Muscle of leg (tissue), 3 donors: ENCODE measurements at regions not wholly inside any gene's neighbourhood (a gene's known extent, or its start where the extent isn't known, plus 50 kb on each side); places are given as distances from the start of the nearest gene placed in this dataset.

ENCODE experiments used
- DNase-seq: peaks from one replicate; pipeline ENCODE4 v3.0.0; 2013
- H3K27ac ChIP-seq: one replicate; pipeline ENCODE4 v1.5.1; 2013; ENCODE audit warnings: mild to moderate bottlenecking, low read length, control low read depth
- H3K27me3 ChIP-seq: one replicate; pipeline ENCODE4 v1.6.1; 2013; ENCODE audit warnings: low read length; ENCODE audit not compliant: control insufficient read depth, insufficient read depth
- H3K36me3 ChIP-seq: one replicate; pipeline ENCODE4 v1.6.1; 2013; ENCODE audit warnings: low read length; ENCODE audit not compliant: control insufficient read depth, insufficient read depth
- H3K4me1 ChIP-seq: one replicate; pipeline ENCODE4 v1.6.1; 2013; ENCODE audit warnings: low read length; ENCODE audit not compliant: control insufficient read depth, insufficient read depth
- H3K4me3 ChIP-seq: one replicate; pipeline ENCODE4 v1.5.1; 2013; ENCODE audit warnings: low read length, control low read depth
- H3K9me3 ChIP-seq: replicated peaks from 2 replicates; pipeline ENCODE4 v1.6.1; 2013; ENCODE audit warnings: low read depth, low read length; ENCODE audit not compliant: control insufficient read depth
- WGBS: methylation state at CpG from one replicate; pipeline ENCODE4 v1.1.5; 2013; ENCODE audit warnings: missing lambda C conversion rate; ENCODE audit not compliant: insufficient coverage; 5-methylcytosine and 5-hydroxymethylcytosine counted together

DNA sequence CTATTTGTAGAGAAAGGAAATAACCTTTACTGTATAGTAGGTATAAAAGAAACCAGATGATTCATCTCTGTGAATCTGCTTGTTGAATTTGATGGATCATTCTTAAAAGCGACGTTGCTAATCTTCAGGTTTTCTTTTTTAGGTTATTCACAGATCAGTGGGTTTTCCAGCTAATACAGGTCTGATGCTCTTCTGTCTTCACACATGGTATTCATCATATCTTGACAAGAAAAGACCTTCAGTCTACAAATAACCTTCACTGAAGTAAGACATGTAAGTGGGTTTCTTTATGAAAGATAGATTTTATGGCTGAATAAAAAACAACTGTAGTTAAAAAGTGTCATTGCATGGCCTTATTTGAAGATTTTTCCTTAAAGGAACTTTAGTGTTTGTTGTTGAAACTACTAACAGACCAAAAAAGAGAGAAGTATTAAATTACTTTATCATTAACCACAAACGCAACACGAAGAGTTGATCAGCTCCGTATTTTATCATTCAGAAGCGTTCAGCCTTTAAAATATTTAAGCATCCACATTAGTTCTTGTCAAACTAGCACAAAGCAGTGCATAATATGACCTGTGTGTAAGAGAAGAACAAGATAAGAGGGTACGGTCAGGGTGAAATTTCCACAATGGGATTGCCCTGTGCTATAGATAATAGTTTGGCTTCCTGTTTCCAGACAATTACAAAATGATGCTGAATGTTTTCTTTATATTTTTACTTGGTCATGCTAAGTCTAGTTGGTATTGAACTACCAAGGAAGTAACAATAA is 299.5 kb downstream of the MZT1 start:
- Histone ChIP-seq H3K4me3 (no peak overlapping the region), H3K9me3 (no peaks in the 10 kb centered on the region), H3K27ac (no peak overlapping the region), H3K4me1 (no peaks in the 10 kb centered on the region), H3K27me3 (no peaks in the 10 kb centered on the region), H3K36me3 (no peaks in the 10 kb centered on the region)
- DNase-seq, result no peak
- WGBS, result no CpG with 5 or more reads among the region's 7 CpGs

DNA sequence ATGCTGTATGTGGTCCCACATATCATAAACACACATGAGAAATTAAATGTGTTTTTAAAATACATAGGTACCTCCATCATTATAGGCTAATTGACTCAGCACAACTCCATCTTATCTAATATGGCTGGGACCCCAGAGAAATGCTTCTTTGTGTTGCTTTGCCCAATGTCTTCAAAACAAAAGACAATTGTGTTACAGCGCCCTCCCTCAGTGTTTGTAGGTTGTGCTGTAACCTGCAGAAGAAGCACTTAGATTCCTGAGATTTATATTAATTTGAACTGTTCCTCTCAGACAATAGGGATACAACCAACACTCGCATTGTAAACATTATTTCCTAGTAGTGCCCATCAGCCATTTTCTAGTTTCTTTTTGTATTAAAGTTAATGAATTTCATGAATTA is 303.4 kb downstream of the MZT1 start:
- no CpG with 5 or more reads among the region's 2 CpGs for WGBS

DNA sequence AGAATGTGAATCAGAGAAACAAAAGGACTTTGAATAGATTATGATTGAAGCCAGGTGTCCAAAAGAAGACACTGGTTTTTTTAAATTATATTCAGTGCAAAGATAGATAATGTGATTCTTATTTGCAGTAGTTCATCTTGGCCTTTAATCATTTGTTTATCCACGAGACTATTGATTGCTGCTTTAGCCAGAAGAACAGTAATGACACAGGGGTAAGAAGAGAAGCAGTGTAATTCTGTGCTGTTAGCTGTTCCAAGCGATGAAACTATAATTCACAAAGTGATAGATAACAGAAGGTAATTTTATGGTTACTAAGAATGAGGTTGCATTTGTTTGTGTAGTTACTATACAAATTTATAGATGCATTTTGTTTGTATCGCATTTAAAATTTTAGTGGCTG is 311.6 kb downstream of the MZT1 start:
- H3K36me3 ChIP-seq, result no peaks in the 10 kb centered on the region
- no peaks in the 10 kb centered on the region for H3K27me3 ChIP-seq
- H3K9me3 ChIP-seq, result no peaks in the 10 kb centered on the region
- no CpG with 5 or more reads among the region's 3 CpGs for WGBS
- no peak overlapping the region for H3K27ac ChIP-seq
- H3K4me1 ChIP-seq, result no peaks in the 10 kb centered on the region
- no peak overlapping the region for H3K4me3 ChIP-seq
- no peak for DNase-seq

More for the DNA sequence above, 303.4 kb downstream of the MZT1 start:
- Histone ChIP-seq H3K4me1 (no peaks in the 10 kb centered on the region), H3K27me3 (no peaks in the 10 kb centered on the region), H3K27ac (no peak overlapping the region), H3K9me3 (no peaks in the 10 kb centered on the region), H3K4me3 (no peak overlapping the region), H3K36me3 (no peaks in the 10 kb centered on the region)
- no peak for DNase-seq

DNA sequence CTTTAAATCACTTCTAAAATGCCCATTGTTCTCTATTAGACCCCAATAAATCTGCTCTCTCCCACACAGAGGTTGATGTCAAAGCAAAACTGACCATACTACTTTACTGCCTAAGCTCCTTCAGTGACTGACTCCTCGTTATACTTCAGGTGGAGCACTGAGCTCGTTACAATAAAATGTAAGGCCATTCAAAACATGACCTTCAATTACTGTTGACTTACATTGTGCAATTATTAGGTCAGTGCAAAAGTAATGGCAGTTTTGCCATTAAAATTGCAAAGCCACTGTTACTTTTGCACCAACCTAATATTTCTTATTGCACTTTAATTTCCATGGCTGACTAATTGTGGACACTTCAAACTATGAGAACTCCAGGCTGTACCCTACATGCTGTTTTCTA is 314.9 kb downstream of the MZT1 start:
- DNase-seq, result no peak
- Histone ChIP-seq H3K27ac (no peak overlapping the region), H3K4me3 (no peak overlapping the region), H3K36me3 (no peaks in the 10 kb centered on the region), H3K4me1 (no peaks in the 10 kb centered on the region), H3K9me3 (no peaks in the 10 kb centered on the region), H3K27me3 (no peaks in the 10 kb centered on the region)
- WGBS, result no CpG with 5 or more reads among the region's 2 CpGs

DNA sequence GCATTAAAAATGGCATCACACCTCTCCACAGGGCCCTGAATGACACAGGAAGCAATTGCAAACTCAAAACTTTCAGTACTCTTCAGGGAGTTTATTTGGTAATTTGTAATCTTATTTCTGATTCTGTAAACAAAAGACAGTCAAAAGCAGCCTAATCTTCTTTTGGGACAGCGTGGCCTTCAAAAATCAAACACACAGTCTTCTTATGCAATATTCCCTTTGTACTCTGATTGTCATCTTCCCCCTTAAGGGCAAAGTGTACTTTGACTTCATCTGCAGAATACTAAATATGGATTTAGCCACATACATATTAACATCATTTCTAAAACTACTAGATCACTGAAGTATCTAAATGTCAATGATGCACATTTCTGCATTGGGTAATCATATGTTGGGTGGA is 322.0 kb downstream of the MZT1 start:
- Histone ChIP-seq H3K27ac (no peak overlapping the region), H3K4me1 (no peaks in the 10 kb centered on the region), H3K27me3 (no peaks in the 10 kb centered on the region), H3K4me3 (no peak overlapping the region), H3K9me3 (no peaks in the 10 kb centered on the region), H3K36me3 (no peaks in the 10 kb centered on the region)
- DNase-seq, result no peak
- no CpG with 5 or more reads among the region's 1 CpG for WGBS

DNA sequence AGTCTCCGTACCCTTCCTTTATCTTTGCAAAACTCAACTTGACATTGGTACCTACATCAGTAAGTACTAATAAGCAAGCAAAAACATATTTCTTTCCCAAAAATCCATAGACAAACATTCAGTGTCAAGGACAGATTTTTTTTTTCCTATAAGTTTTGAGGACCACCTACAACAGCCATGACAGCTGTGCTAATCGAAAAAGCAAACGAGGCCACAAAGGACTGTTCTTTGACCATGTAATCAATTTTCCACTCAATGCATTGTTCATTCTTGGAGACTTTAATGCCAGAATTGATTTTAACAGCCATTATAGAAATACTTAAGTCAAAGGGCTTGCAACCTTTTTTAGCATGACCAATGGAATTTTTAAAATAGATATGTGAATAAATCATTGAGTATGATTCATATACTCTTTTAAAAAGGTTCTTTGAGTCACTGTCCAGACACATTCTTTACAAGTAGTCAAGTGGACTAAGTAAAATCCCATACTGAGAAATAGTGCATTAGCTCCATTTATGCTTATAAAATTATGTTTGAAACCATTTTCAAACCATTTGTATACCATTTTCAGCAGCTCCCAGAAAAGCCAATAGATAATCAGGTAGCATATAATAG is 323.9 kb downstream of the MZT1 start:
- Histone ChIP-seq H3K27ac (no peak overlapping the region), H3K36me3 (no peaks in the 10 kb centered on the region), H3K4me1 (no peaks in the 10 kb centered on the region), H3K4me3 (no peak overlapping the region), H3K27me3 (no peaks in the 10 kb centered on the region), H3K9me3 (no peaks in the 10 kb centered on the region)
- WGBS, result 67% methylated on average over 1 of the region's 3 CpGs
- DNase-seq, result no peak

DNA sequence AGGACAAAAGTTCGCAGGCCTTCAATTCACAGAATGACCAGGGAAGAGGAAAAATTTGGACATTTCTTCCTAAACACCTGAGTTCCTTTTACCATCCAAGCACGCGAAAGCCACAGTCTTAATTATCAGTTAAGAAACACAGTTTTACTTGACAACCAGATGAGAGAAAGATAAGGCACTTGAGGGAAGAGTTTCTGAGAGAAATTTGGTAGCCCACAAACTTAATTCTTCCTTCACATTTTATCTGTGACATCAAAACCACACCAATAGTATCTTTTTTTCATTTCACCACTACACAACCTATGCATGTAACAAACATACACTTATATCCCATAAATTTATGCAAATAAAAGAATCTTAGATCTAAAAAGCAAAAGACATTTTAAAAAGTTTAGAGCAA is 326.6 kb downstream of the MZT1 start:
- no peak overlapping the region for H3K4me3 ChIP-seq
- no peaks in the 10 kb centered on the region for H3K4me1 ChIP-seq
- H3K27ac ChIP-seq, result no peak overlapping the region
- H3K27me3 ChIP-seq, result no peaks in the 10 kb centered on the region
- no peak for DNase-seq
- no peaks in the 10 kb centered on the region for H3K9me3 ChIP-seq
- no peaks in the 10 kb centered on the region for H3K36me3 ChIP-seq
- no CpG with 5 or more reads among the region's 3 CpGs for WGBS

DNA sequence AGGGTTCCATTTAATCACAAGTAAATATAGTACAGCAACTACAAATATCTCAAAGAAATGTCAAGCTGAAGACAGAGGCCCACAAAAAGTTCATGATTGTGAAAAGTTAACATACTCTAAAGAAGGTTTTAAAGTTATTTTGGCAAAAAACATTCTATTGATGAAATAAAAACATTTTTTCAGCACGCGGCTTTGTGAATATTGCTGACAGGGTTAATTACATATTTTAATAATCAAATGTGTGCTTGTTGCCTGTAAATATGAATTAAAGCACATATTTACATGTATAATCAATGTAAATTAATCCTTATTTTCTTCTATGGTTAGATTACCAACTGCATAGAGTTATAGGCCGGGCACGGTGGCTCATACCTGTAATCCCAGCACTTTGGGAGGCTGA is 328.1 kb downstream of the MZT1 start:
- H3K4me1 ChIP-seq, result no peaks in the 10 kb centered on the region
- no peaks in the 10 kb centered on the region for H3K27me3 ChIP-seq
- WGBS, result no CpG with 5 or more reads among the region's 4 CpGs
- H3K9me3 ChIP-seq, result no peaks in the 10 kb centered on the region
- H3K27ac ChIP-seq, result no peak overlapping the region
- H3K36me3 ChIP-seq, result no peaks in the 10 kb centered on the region
- DNase-seq, result no peak
- no peak overlapping the region for H3K4me3 ChIP-seq

DNA sequence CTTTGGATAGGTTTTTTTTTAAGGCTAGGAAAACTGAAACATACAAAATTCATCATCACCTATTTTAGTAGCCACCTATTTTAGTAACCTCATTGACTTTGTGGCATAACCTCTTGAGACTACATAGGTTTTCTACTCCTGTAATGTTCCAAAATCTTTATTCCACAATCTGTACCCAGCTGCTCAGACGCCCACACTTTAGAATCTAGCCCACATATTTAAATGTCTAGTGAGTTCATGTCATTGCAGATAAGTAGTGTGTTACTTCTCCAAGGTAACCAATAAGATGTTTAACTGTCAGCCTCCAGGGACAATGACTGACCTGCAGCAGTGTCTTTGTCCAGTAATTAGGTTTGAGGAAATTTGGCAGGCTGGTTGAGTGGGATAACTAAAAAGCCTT is 330.2 kb downstream of the MZT1 start:
- DNase-seq, result no peak
- no CpG with 5 or more reads among the region's 1 CpG for WGBS
- Histone ChIP-seq H3K27me3 (no peaks in the 10 kb centered on the region), H3K36me3 (no peaks in the 10 kb centered on the region), H3K27ac (no peak overlapping the region), H3K4me3 (no peak overlapping the region), H3K4me1 (no peaks in the 10 kb centered on the region), H3K9me3 (no peaks in the 10 kb centered on the region)

DNA sequence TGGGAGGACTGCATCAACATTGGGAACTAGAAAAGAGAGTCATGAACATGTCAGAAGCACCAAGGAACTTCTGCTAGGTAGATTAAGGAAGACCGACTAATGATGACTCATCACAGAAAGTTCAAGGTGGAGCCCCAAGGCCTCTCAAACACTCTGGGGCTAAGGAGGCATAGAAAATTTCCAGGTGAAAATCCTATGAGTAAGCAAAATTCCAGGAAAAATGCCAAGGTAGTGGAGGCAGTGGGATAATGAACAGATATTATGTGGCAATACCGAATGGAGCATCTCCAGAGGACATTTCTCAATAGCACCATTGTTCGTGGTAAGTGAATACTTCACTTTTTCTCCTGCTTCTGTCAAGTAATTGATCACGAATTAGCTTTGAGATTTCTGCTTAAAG is 336.5 kb downstream of the MZT1 start:
- no peaks in the 10 kb centered on the region for H3K9me3 ChIP-seq
- H3K36me3 ChIP-seq, result no peaks in the 10 kb centered on the region
- no peaks in the 10 kb centered on the region for H3K27me3 ChIP-seq
- H3K4me1 ChIP-seq, result no peaks in the 10 kb centered on the region
- H3K4me3 ChIP-seq, result no peak overlapping the region
- DNase-seq, result no peak
- no peak overlapping the region for H3K27ac ChIP-seq
- WGBS, result 78% methylated on average over 2 of the region's 4 CpGs
